ENCODE measurements at regions not wholly inside any gene's neighbourhood (a gene's known extent, or its start where the extent isn't known, plus 50 kb on each side); places are given as distances from the start of the nearest gene placed in this dataset.
"Not testable (repeated sequence)": the region's sequence is repeated elsewhere in the genome, so short reads cannot be mapped to it uniquely, and the experiment has no call there.

DNA sequence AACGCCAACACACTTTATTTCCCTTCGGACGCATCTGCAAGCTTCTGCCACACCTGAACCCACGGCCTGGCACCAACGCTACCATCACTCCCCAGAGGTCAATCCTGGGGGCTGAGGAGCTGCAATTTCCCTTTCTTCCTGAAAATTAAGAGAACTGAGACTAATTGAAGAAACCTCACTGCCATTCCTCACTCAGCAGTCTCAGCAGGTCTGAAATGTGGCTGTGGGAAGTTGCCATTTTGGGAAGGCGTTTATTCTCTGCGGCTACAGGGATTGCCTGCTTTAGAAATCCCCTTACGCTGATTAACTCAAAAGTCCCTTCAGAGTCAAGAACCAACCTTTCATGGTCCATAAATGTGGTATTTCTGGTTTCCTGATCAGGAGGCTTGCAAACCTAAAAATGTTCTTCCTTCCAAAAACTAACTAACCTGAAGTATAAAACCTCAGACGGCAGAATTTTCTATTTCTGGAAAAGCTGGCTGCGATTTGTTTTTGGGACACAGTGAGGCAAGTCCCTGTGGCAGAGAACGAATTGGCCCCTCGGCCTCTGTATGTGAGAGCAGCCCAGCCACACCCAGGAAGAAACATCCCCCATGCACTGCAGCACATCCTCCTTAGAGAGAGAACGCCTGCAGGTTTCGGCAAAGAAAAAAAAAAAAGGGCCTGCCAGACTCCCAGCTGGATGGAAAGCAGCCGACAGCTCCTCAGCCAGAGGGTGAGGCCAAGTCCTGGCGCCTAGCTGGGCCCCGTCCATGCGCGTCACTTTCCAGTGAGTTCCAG lies 5404.8 kb upstream of the TPTE start:
- TF ChIP-seq, protein P1, sequence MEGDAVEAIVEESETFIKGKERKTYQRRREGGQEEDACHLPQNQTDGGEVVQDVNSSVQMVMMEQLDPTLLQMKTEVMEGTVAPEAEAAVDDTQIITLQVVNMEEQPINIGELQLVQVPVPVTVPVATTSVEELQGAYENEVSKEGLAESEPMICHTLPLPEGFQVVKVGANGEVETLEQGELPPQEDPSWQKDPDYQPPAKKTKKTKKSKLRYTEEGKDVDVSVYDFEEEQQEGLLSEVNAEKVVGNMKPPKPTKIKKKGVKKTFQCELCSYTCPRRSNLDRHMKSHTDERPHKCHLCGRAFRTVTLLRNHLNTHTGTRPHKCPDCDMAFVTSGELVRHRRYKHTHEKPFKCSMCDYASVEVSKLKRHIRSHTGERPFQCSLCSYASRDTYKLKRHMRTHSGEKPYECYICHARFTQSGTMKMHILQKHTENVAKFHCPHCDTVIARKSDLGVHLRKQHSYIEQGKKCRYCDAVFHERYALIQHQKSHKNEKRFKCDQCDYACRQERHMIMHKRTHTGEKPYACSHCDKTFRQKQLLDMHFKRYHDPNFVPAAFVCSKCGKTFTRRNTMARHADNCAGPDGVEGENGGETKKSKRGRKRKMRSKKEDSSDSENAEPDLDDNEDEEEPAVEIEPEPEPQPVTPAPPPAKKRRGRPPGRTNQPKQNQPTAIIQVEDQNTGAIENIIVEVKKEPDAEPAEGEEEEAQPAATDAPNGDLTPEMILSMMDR (IDR thresholded peaks at IDR 0.05), result not testable (repeated sequence)
- TF ChIP-seq POLR2A, EP300 (IDR thresholded peaks at IDR 0.05): not testable (repeated sequence)

All from suprapubic skin (tissue), 3 donors.